CD14-positive monocyte (primary cell): ENCODE measurements at regions not wholly inside any gene's neighbourhood (a gene's known extent, or its start where the extent isn't known, plus 50 kb on each side); places are given as distances from the start of the nearest gene placed in this dataset.

ENCODE experiments used
- DNase-seq, 3 donors: peaks; one replicate each; pipeline ENCODE4 v3.0.0-alpha.2; 2011 to 2022
- H2AFZ ChIP-seq: 2 replicates; pipeline ENCODE4 v1.6.0; 2012; ENCODE audit warnings: mild to moderate bottlenecking, low read depth, low read length, inconsistent platforms; ENCODE audit not compliant: insufficient read depth, poor library complexity, severe bottlenecking
- H3K27ac ChIP-seq, 2 donors: 1 replicate in 1 of 2; 2 replicates in 1 of 2; pipeline ENCODE4 v1.5.1; 2012 to 2013; ENCODE audit warnings: low read length in 2 of 2, control low read depth in 1 of 2, inconsistent platforms in 1 of 2, low read depth in 1 of 2, mild to moderate bottlenecking in 1 of 2
- H3K27me3 ChIP-seq, 2 donors: one replicate each; pipeline versions ENCODE4 v1.6.0 to v1.6.1; 2011 to 2013; ENCODE audit warnings: low read length in 2 of 2; ENCODE audit not compliant: control insufficient read depth in 2 of 2, insufficient read depth in 2 of 2
- H3K36me3 ChIP-seq, 2 donors: replicated peaks in 1 of 2; 1 replicate in 1 of 2; 2 replicates in 1 of 2; pipeline versions ENCODE4 v1.5.1 to v1.6.1; 2012 to 2013; ENCODE audit warnings: low read length in 2 of 2, control low read depth in 1 of 2, inconsistent platforms in 1 of 2, mild to moderate bottlenecking in 1 of 2; ENCODE audit not compliant: insufficient read depth in 2 of 2, control insufficient read depth in 1 of 2
- H3K4me1 ChIP-seq, 2 donors: 1 replicate in 1 of 2; 2 replicates in 1 of 2; pipeline versions ENCODE4 v1.5.1 to v1.6.1; 2012 to 2013; ENCODE audit warnings: low read length in 2 of 2, control low read depth in 1 of 2, inconsistent platforms in 1 of 2, mild to moderate bottlenecking in 1 of 2, moderate library complexity in 1 of 2; ENCODE audit not compliant: insufficient read depth in 2 of 2, control insufficient read depth in 1 of 2
- H3K4me2 ChIP-seq: replicated peaks from 2 replicates; pipeline ENCODE3; 2012; ENCODE audit warnings: low read length, moderate library complexity, mild to moderate bottlenecking; ENCODE audit not compliant: poor library complexity, severe bottlenecking; ENCODE audit errors: extremely low read depth
- H3K4me3 ChIP-seq, 3 experiments: fragments of 200-600 bp in 1 of 3; sonication (generic) in 1 of 3; replicated peaks in 1 of 3; 1 replicate in 2 of 3; 2 replicates in 1 of 3; pipeline ENCODE4 v1.5.1; 2011 to 2013; ENCODE audit warnings: low read length in 3 of 3, mild to moderate bottlenecking in 3 of 3, control low read depth in 2 of 3, low read depth in 2 of 3, inconsistent platforms in 1 of 3, moderate library complexity in 1 of 3
- H3K79me2 ChIP-seq: 2 replicates; pipeline ENCODE4 v1.6.0; 2012; ENCODE audit warnings: mild to moderate bottlenecking, control low read depth, inconsistent platforms, low read length, moderate library complexity; ENCODE audit not compliant: insufficient read depth
- H3K9ac ChIP-seq: 2 replicates; pipeline ENCODE4 v1.6.0; 2017; ENCODE audit warnings: low read length, mild to moderate bottlenecking; ENCODE audit not compliant: insufficient read depth, poor library complexity, severe bottlenecking
- H3K9me3 ChIP-seq, 2 donors: replicated peaks in 1 of 2; 1 replicate in 1 of 2; 2 replicates in 1 of 2; pipeline versions ENCODE4 v1.5.1 to v1.6.1; 2012 to 2013; ENCODE audit warnings: low read length in 2 of 2, control low read depth in 1 of 2; ENCODE audit not compliant: control insufficient read depth in 1 of 2, insufficient read depth in 1 of 2
- H4K20me1 ChIP-seq: 2 replicates; pipeline ENCODE4 v1.6.0; 2012; ENCODE audit warnings: mild to moderate bottlenecking, low read length, control low read depth, moderate library complexity; ENCODE audit not compliant: insufficient read depth
- H3K27ac Mint-ChIP-seq, 7 donors: one replicate each; pipeline ENCODE4 v1.8.0; 2020; ENCODE audit warnings: mild to moderate bottlenecking in 7 of 7, mixed read lengths in 7 of 7, moderate library complexity in 6 of 7, inconsistent platforms in 2 of 7
- H3K27me3 Mint-ChIP-seq, 3 donors: one replicate each; pipeline ENCODE4 v1.8.0; 2021 to 2022; ENCODE audit warnings: low read depth in 3 of 3, mild to moderate bottlenecking in 3 of 3, mixed read lengths in 3 of 3, moderate library complexity in 3 of 3, inconsistent platforms in 1 of 3
- H3K36me3 Mint-ChIP-seq, 2 donors: one replicate each; pipeline ENCODE4 v1.8.0; 2020; ENCODE audit warnings: mixed read lengths in 2 of 2, inconsistent platforms in 1 of 2, mild to moderate bottlenecking in 1 of 2
- H3K4me1 Mint-ChIP-seq: one replicate; pipeline ENCODE4 v1.8.0; 2020; ENCODE audit warnings: mild to moderate bottlenecking, mixed read lengths
- H3K4me3 Mint-ChIP-seq, 2 donors: one replicate each; pipeline ENCODE4 v1.8.0; 2020; ENCODE audit warnings: mild to moderate bottlenecking in 2 of 2, mixed read lengths in 2 of 2, moderate library complexity in 1 of 2
- H3K9me3 Mint-ChIP-seq, 7 donors: one replicate each; pipeline ENCODE4 v1.8.0; 2020 to 2022; ENCODE audit warnings: mixed read lengths in 7 of 7, mild to moderate bottlenecking in 6 of 7, moderate library complexity in 6 of 7, inconsistent platforms in 2 of 7
- CTCF ChIP-seq: fragments of 200-600 bp; IDR thresholded peaks from one replicate; pipeline ENCODE4 v1.8.0; 2022; ENCODE audit warnings: antibody characterized with exemption, mild to moderate bottlenecking
- WGBS: methylation state at CpG from one replicate; pipeline ENCODE4 v1.1.5; 2013; ENCODE audit warnings: missing lambda C conversion rate; ENCODE audit not compliant: insufficient coverage; 5-methylcytosine and 5-hydroxymethylcytosine counted together
- intact Hi-C, 2 donors: fragments of 100-400 bp; cut with micrococcal nuclease; formaldehyde crosslinking; loops; one replicate each; pipeline versions ENCODE4 v1.15.0 to v1.15.1; 2023

- Mint-ChIP-seq H3K4me1 (no peaks in the 10 kb centered on the region), H3K36me3 (no peaks in the 10 kb centered on the region), H3K4me3 (no peak overlapping the region), H3K27ac (no peak overlapping the region), H3K9me3 (peaks cover 0 to 5% (median 0%) of the 10 kb centered on the region in 7 donors), H3K27me3 (peaks cover 0 to 2% (median 0%) of the 10 kb centered on the region in 3 donors)
- no peak overlapping the region for H3K9ac ChIP-seq
- H3K4me3 ChIP-seq, result no peak overlapping the region
- H3K27ac ChIP-seq, result no peak overlapping the region
- H4K20me1 ChIP-seq, result no peaks in the 10 kb centered on the region
- intact Hi-C loops, result no loop called here
- H3K4me2 ChIP-seq, result no peak overlapping the region
- H3K9me3 ChIP-seq, result no peaks in the 10 kb centered on the region
- no peak overlapping the region for H2AFZ ChIP-seq
- DNase-seq, result no peak
- no peaks in the 10 kb centered on the region for H3K4me1 ChIP-seq
- no peak for TF ChIP-seq CTCF
- H3K36me3 ChIP-seq, result no peaks in the 10 kb centered on the region
- H3K79me2 ChIP-seq, result no peaks in the 10 kb centered on the region
- no peaks in the 10 kb centered on the region for H3K27me3 ChIP-seq
- WGBS, result 100% methylated on average over 2 of the region's 4 CpGs
Observed at GRCh38 chr3:8223766-8224165, 277.9 kb upstream of the LMCD1 start.

- Mint-ChIP-seq H3K4me1 (no peaks in the 10 kb centered on the region), H3K27ac (no peak overlapping the region), H3K9me3 (peaks cover 0 to 5% (median 0%) of the 10 kb centered on the region in 7 donors), H3K36me3 (no peaks in the 10 kb centered on the region), H3K4me3 (no peak overlapping the region), H3K27me3 (peaks cover 0 to under 1% (median 0%) of the 10 kb centered on the region in 3 donors)
- Histone ChIP-seq H2AFZ (no peak overlapping the region), H3K79me2 (no peaks in the 10 kb centered on the region), H3K4me1 (no peaks in the 10 kb centered on the region), H3K4me3 (no peak overlapping the region), H3K27me3 (no peaks in the 10 kb centered on the region), H3K9me3 (no peaks in the 10 kb centered on the region), H3K4me2 (no peak overlapping the region), H3K36me3 (no peaks in the 10 kb centered on the region), H3K27ac (no peak overlapping the region), H3K9ac (no peak overlapping the region), H4K20me1 (no peaks in the 10 kb centered on the region)
- DNase-seq, result no peak
- intact Hi-C loops, result no loop called here
- no peak for TF ChIP-seq CTCF
- WGBS, result 100% methylated on average over 2 of the region's 6 CpGs
Observed at GRCh38 chr3:8224941-8225340, 276.7 kb upstream of the LMCD1 start.
